Left lung (tissue), 4 donors: ENCODE measurements at regions not wholly inside any gene's neighbourhood (a gene's known extent, or its start where the extent isn't known, plus 50 kb on each side); places are given as distances from the start of the nearest gene placed in this dataset.
A peak's percentile ranks its signal among the peaks of the same experiment; 100 is the strongest.
"Not testable (repeated sequence)": the region's sequence is repeated elsewhere in the genome, so short reads cannot be mapped to it uniquely, and the experiment has no call there.

Source experiments
- ATAC-seq: fragments of 200-7000 bp; cut with Tn5 transposase; one replicate; pipeline ENCODE4 v1.9.1; 2020; ENCODE audit warnings: moderate library complexity
- DNase-seq, 4 donors: peaks; one replicate each; pipeline ENCODE4 v3.0.0-alpha.2; 2013 to 2020
- H3K27ac ChIP-seq, 2 donors: fragments of 200-600 bp; sonication (generic) in 1 of 2; one replicate each; pipeline versions ENCODE4 v1.5.0 to v1.8.0; 2020 to 2021
- H3K27me3 ChIP-seq, 2 donors: fragments of 200-600 bp; sonication (generic) in 1 of 2; one replicate each; pipeline versions ENCODE4 v1.5.0 to v1.8.0; 2020 to 2021
- H3K36me3 ChIP-seq, 2 donors: fragments of 200-600 bp; sonication (generic) in 1 of 2; one replicate each; pipeline versions ENCODE4 v1.5.0 to v1.8.0; 2020 to 2021
- H3K4me1 ChIP-seq, 2 donors: fragments of 200-600 bp; one replicate each; pipeline ENCODE4 v1.8.0; 2021
- H3K4me3 ChIP-seq, 2 donors: fragments of 200-600 bp; sonication (generic) in 1 of 2; one replicate each; pipeline versions ENCODE4 v1.5.0 to v1.8.0; 2020 to 2021; ENCODE audit warnings: mild to moderate bottlenecking in 1 of 2
- H3K9me3 ChIP-seq, 2 donors: fragments of 200-600 bp; sonication (generic) in 1 of 2; one replicate each; pipeline versions ENCODE4 v1.5.0 to v1.8.0; 2020 to 2021
- intact Hi-C, 2 donors: fragments of 100-400 bp; cut with DNase I; formaldehyde crosslinking; loops; one replicate each; pipeline versions ENCODE4 v1.11.2 to v1.14.2; 2022
- TF ChIP-seq, protein P1 (sequence below), 2 donors: fragments of 200-600 bp; sonication (generic) in 1 of 2; IDR thresholded peaks; one replicate each; pipeline versions ENCODE4 v1.5.0 to v1.8.0; 2021; ENCODE audit warnings: antibody characterized with exemption in 2 of 2
- donor health status: DM: no; HTN: yes; CAD: no.
- donor health status: DM: no; HTN: no; CAD: no.

DNA sequence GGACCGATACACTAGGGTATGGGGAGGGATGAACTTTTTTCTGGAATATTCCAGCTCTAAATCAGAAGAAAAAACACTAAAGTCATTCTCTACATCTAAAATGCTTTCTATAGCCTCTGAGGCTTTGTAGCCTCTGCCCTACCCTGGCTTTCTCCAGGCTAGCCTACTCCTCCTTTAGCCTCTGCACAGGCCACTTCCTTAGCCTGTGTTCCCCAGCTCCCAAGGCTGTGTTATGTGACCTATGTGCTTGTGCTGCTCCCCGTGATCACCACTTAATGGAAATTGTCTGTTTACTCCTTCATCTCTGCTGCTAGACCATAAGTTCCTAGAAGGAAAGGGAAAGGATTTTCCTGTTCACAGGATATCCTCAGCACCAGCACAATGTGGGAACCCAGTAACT lies 92.8 kb downstream of the SEC16B start:
- H3K9me3 ChIP-seq: no peaks in the 10 kb centered on the region
- TF ChIP-seq, protein P1, sequence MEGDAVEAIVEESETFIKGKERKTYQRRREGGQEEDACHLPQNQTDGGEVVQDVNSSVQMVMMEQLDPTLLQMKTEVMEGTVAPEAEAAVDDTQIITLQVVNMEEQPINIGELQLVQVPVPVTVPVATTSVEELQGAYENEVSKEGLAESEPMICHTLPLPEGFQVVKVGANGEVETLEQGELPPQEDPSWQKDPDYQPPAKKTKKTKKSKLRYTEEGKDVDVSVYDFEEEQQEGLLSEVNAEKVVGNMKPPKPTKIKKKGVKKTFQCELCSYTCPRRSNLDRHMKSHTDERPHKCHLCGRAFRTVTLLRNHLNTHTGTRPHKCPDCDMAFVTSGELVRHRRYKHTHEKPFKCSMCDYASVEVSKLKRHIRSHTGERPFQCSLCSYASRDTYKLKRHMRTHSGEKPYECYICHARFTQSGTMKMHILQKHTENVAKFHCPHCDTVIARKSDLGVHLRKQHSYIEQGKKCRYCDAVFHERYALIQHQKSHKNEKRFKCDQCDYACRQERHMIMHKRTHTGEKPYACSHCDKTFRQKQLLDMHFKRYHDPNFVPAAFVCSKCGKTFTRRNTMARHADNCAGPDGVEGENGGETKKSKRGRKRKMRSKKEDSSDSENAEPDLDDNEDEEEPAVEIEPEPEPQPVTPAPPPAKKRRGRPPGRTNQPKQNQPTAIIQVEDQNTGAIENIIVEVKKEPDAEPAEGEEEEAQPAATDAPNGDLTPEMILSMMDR (IDR thresholded peaks at IDR 0.05): no peak
- DNase-seq: no peak
- intact Hi-C loops: no loop called here
- no peak for ATAC-seq
- no peak overlapping the region for H3K27ac ChIP-seq
- H3K4me1 ChIP-seq: peaks cover 0 to 5% of the 10 kb centered on the region in 2 donors
- H3K27me3 ChIP-seq: no peaks in the 10 kb centered on the region
- no peak overlapping the region for H3K4me3 ChIP-seq
- no peaks in the 10 kb centered on the region for H3K36me3 ChIP-seq

DNA sequence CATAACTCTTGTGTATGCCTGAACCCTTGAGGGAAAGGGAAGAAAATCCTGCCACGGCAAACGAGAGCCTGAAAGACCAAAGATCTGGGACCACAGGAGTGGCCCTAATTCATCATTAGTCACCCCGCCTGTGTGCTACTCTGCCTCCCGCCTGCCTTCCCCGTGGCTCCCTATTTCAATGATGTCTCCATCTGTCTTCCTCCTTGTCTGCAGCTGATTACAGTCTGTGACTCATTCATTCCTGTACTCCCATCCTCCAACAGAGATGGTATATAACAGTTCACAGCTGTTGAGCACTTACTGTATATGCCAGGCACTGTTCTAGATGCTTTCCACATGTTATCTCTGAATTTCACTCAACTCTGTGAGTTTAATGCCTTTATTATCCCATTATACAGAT lies 96.6 kb downstream of the SEC16B start:
- TF ChIP-seq, protein P1 (IDR thresholded peaks at IDR 0.05): no peak
- H3K36me3 ChIP-seq: no peaks in the 10 kb centered on the region
- peaks cover 0 to 5% of the 10 kb centered on the region in 2 donors for H3K4me1 ChIP-seq
- H3K27me3 ChIP-seq: no peaks in the 10 kb centered on the region
- peak overlapping the region in 1 of 2 donors; percentile 39 for H3K27ac ChIP-seq
- peak in 1 of 4 donors; percentile 41 for DNase-seq
- H3K9me3 ChIP-seq: no peaks in the 10 kb centered on the region
- intact Hi-C loops: no loop called here
- H3K4me3 ChIP-seq: no peak overlapping the region
- ATAC-seq: peak; percentile 80

GRCh38 chr1:177872308-177872900 lies 97.5 kb downstream of the SEC16B start:
- ATAC-seq (peak; percentile 76), DNase-seq (no peak)
- peaks cover 0 to 5% of the 10 kb centered on the region in 2 donors for H3K4me1 ChIP-seq
- H3K27ac ChIP-seq: no peak overlapping the region
- no peaks in the 10 kb centered on the region for H3K27me3 ChIP-seq
- TF ChIP-seq, protein P1 (IDR thresholded peaks at IDR 0.05): no peak
- no peaks in the 10 kb centered on the region for H3K36me3 ChIP-seq
- H3K9me3 ChIP-seq: no peaks in the 10 kb centered on the region
- H3K4me3 ChIP-seq: no peak overlapping the region
- intact Hi-C loops: no loop called here

- TF ChIP-seq, protein P1 (IDR thresholded peaks at IDR 0.05): no peak
- ATAC-seq: no peak
- intact Hi-C loops: no loop called here
- Histone ChIP-seq H3K9me3 (no peaks in the 10 kb centered on the region), H3K4me1 (peaks cover 0 to 5% of the 10 kb centered on the region in 2 donors), H3K4me3 (no peak overlapping the region), H3K27ac (no peak overlapping the region), H3K27me3 (no peaks in the 10 kb centered on the region), H3K36me3 (no peaks in the 10 kb centered on the region)
- no peak for DNase-seq
Measured at GRCh38 chr1:177871613-177872307, 98.1 kb downstream of the SEC16B start.

GRCh38 chr1:177869586-177869985 lies 100.3 kb downstream of the SEC16B start:
- TF ChIP-seq, protein P1 (IDR thresholded peaks at IDR 0.05): no peak
- H3K36me3 ChIP-seq: no peaks in the 10 kb centered on the region
- DNase-seq (no peak), ATAC-seq (no peak)
- no peak overlapping the region for H3K4me3 ChIP-seq
- H3K4me1 ChIP-seq: peaks cover 0 to 5% of the 10 kb centered on the region in 2 donors
- intact Hi-C loops: no loop called here
- no peaks in the 10 kb centered on the region for H3K9me3 ChIP-seq
- no peak overlapping the region for H3K27ac ChIP-seq
- H3K27me3 ChIP-seq: no peaks in the 10 kb centered on the region

DNA sequence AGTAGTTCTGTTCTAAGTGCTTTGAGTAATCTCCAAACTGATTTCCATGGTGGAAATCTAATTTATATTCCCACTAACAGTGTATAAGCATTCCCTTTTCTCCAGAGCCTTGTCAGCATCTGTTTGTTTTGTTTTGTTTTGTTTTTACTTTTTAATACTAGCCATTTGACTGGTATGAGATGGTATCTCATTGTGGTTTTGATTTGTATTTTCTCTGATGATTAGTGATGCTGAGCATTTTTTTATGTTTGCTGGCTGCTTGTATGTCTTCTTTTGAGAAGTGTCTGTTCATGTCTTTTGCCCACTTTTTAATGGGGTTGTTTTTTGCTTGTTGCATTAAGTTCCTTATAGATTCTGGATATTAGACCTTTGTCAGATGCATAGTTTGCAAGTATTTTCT lies 100.8 kb downstream of the SEC16B start:
- H3K4me3 ChIP-seq, ATAC-seq, DNase-seq, H3K27me3 ChIP-seq, intact Hi-C loops, H3K36me3 ChIP-seq, H3K4me1 ChIP-seq, H3K9me3 ChIP-seq, H3K27ac ChIP-seq: not testable (repeated sequence)
